ENCODE measurements at regions not wholly inside any gene's neighbourhood (a gene's known extent, or its start where the extent isn't known, plus 50 kb on each side); places are given as distances from the start of the nearest gene placed in this dataset.

DNA sequence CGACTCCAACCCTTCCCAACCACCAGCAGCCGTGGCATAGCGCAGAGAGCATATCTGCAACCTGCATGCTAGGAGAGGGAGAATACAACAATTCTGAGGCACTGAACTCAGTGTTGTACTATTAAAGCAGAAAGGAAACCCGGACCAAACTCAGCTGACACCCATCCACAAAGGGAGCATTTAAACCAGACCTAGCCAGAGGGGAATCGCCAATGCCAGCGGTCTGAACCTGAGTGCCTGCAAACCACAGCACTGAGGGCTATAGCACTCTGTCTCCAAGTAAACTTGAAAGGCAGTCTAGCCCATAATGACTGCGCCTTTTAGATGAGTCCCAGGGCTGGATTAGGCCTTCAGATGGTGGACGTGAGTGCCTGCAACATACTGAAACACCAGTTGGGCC lies 494.4 kb upstream of the PTPRD start:
- Histone ChIP-seq H3K27me3 (no peaks in the 10 kb centered on the region), H3K4me1 (no peaks in the 10 kb centered on the region), H3K27ac (no peak overlapping the region), H3K36me3 (no peaks in the 10 kb centered on the region), H3K9me3 (peaks cover 0 to 30% (median 2%) of the 10 kb centered on the region in 12 donors), H3K4me3 (no peak overlapping the region)
- ATAC-seq (no peak), DNase-seq (no peak)
- intact Hi-C loops (cut with DNase I) = no loop called here
- 59 to 66% (median 65%) methylated on average over 8 of the region's 8 CpGs for WGBS, 4 donors
- TF ChIP-seq, protein P1, sequence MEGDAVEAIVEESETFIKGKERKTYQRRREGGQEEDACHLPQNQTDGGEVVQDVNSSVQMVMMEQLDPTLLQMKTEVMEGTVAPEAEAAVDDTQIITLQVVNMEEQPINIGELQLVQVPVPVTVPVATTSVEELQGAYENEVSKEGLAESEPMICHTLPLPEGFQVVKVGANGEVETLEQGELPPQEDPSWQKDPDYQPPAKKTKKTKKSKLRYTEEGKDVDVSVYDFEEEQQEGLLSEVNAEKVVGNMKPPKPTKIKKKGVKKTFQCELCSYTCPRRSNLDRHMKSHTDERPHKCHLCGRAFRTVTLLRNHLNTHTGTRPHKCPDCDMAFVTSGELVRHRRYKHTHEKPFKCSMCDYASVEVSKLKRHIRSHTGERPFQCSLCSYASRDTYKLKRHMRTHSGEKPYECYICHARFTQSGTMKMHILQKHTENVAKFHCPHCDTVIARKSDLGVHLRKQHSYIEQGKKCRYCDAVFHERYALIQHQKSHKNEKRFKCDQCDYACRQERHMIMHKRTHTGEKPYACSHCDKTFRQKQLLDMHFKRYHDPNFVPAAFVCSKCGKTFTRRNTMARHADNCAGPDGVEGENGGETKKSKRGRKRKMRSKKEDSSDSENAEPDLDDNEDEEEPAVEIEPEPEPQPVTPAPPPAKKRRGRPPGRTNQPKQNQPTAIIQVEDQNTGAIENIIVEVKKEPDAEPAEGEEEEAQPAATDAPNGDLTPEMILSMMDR (IDR thresholded peaks at IDR 0.05) = no peak
- no peak for TF ChIP-seq POLR2A (IDR thresholded peaks at IDR 0.05)

DNA sequence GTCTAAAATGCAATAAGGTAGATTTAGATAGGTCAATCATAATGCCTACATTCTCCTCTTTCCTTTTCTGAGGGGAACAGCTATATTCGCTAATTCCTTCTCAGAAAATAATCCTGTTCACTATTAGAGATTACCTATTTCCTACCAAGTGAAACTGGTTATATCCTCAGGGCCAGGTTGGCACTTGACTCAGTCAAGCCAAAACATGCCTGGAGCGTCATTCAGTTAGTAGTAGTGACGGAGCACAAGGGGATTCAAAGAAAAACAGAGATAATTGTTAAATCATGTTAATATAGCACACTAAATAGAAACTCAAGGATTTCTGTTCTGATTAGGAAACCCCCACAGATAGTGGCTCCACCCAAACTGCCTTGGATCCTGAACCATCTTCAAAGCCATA lies 515.4 kb upstream of the PTPRD start:
- H3K36me3 ChIP-seq = no peaks in the 10 kb centered on the region
- H3K9me3 ChIP-seq = no peaks in the 10 kb centered on the region
- no peak overlapping the region for H3K4me3 ChIP-seq
- 84 to 91% (median 87%) methylated on average over 3 of the region's 3 CpGs for WGBS, 4 donors
- H3K27ac ChIP-seq = no peak overlapping the region
- intact Hi-C loops (cut with DNase I) = loop anchor here in 1 of 10 donors (10.0 kb wide), 1 partner anchor 47 kb away; no protein-coding TSS in a partner anchor
- no peaks in the 10 kb centered on the region for H3K4me1 ChIP-seq
- ATAC-seq (no peak), DNase-seq (no peak)
- TF ChIP-seq, protein P1 (IDR thresholded peaks at IDR 0.05) = no peak
- no peak for TF ChIP-seq POLR2A (IDR thresholded peaks at IDR 0.05)
- H3K27me3 ChIP-seq = no peaks in the 10 kb centered on the region

DNA sequence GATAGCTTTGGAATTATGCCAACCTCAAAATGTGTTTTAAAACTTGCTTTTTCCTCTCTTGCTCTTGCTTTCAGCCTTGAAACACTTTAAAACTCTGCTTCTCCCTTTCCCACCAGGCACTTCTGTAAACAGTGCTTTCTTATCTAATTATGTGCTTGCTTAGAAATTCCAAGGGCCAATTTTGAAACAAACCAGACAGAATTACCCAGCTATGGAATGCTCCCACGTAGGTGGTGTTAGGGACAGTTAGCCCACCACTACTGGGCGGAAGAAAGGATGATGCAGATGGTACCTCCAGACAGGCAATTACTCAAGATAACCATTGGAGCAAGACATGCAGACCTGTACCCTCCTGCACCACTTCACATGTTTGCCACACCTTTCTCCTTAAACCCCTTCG lies 523.0 kb upstream of the PTPRD start:
- no peak overlapping the region for H3K27ac ChIP-seq
- 40 to 50% (median 44%) methylated on average over 3 of the region's 3 CpGs for WGBS, 4 donors
- no peaks in the 10 kb centered on the region for H3K4me1 ChIP-seq
- TF ChIP-seq POLR2A (IDR thresholded peaks at IDR 0.05) = no peak
- TF ChIP-seq, protein P1 (IDR thresholded peaks at IDR 0.05) = no peak
- intact Hi-C loops (cut with DNase I) = no loop called here
- ATAC-seq = no peak
- H3K9me3 ChIP-seq = no peaks in the 10 kb centered on the region
- no peak for DNase-seq
- H3K4me3 ChIP-seq = no peak overlapping the region
- H3K27me3 ChIP-seq = no peaks in the 10 kb centered on the region
- H3K36me3 ChIP-seq = no peaks in the 10 kb centered on the region

- H3K27ac ChIP-seq = no peak overlapping the region
These were observed 528.6 kb upstream of the PTPRD start for GRCh38 chr9:11141357-11141756.

More at GRCh38 chr9:11141357-11141756, 528.6 kb upstream of the PTPRD start:
- intact Hi-C loops (cut with DNase I) = no loop called here
- no peaks in the 10 kb centered on the region for H3K4me1 ChIP-seq
- DNase-seq (no peak), ATAC-seq (no peak)
- no peak overlapping the region for H3K4me3 ChIP-seq
- H3K9me3 ChIP-seq = no peaks in the 10 kb centered on the region
- no peak for TF ChIP-seq POLR2A (IDR thresholded peaks at IDR 0.05)
- TF ChIP-seq, protein P1 (IDR thresholded peaks at IDR 0.05) = no peak
- no peaks in the 10 kb centered on the region for H3K27me3 ChIP-seq
- H3K36me3 ChIP-seq = no peaks in the 10 kb centered on the region
- WGBS, 4 donors = 70 to 79% (median 76%) methylated on average over 3 of the region's 3 CpGs

Data from heart left ventricle (tissue), 16 donors.